Endothelial cell of umbilical vein (primary cell): ENCODE measurements at regions not wholly inside any gene's neighbourhood (a gene's known extent, or its start where the extent isn't known, plus 50 kb on each side); places are given as distances from the start of the nearest gene placed in this dataset.

Experiments
- BruUV-seq: library from RNA; stranded (reverse); fragments of 400-500 nt; replicated peaks from 2 replicates; lab custom pipeline; 2021; lab: Mats Ljungman, UMichigan
- CTCF ChIA-PET: fragments of 300-600, 350-600 bp; sonication (Branson Sonifier 250); formaldehyde crosslinking; loops from one replicate; lab custom pipeline; 2021; ENCODE audit warnings: antibody characterized with exemption, inconsistent platforms; lab: Charles Lee
- POLR2A ChIA-PET: fragments of 300-600, 350-600 bp; sonication (Branson Sonifier 250); formaldehyde crosslinking; loops from one replicate; lab custom pipeline; 2021; ENCODE audit warnings: antibody characterized with exemption, inconsistent platforms; lab: Charles Lee
- DNase-seq: peaks from one replicate; pipeline ENCODE4 v3.0.0-alpha.2; 2011; ENCODE audit warnings: low read depth, low spot score
- FAIRE-seq: peaks from 2 replicates; lab custom pipeline; 2011; peaks lifted over from hg19 to GRCh38; lab: Jason Lieb, UNC
- H2AFZ ChIP-seq: 2 replicates; pipeline ENCODE4 v1.6.0; 2012; ENCODE audit warnings: low read depth, low read length, control low read depth, inconsistent platforms
- H3K27ac ChIP-seq: 2 replicates; pipeline ENCODE4 v1.5.1; 2011; ENCODE audit warnings: low read depth, mild to moderate bottlenecking, control low read depth, low read length, moderate library complexity; ENCODE audit not compliant: insufficient read depth
- H3K27me3 ChIP-seq, 2 experiments: 2 replicates each; pipeline versions ENCODE4 v1.6.0 to v1.6.1; 2011; ENCODE audit warnings: low read length in 2 of 2, mixed read lengths in 1 of 2; ENCODE audit not compliant: control insufficient read depth in 2 of 2, insufficient read depth in 2 of 2
- H3K36me3 ChIP-seq, 2 experiments: 2 replicates in 1 of 2; 3 replicates in 1 of 2; pipeline ENCODE4 v1.5.1; 2011; ENCODE audit warnings: low read length in 2 of 2, mild to moderate bottlenecking in 1 of 2, moderate library complexity in 1 of 2; ENCODE audit not compliant: control insufficient read depth in 2 of 2, insufficient read depth in 2 of 2; ENCODE audit errors: extremely low read depth in 1 of 2
- H3K4me1 ChIP-seq: 3 replicates; pipeline ENCODE4 v1.5.1; 2011; ENCODE audit warnings: mild to moderate bottlenecking, low read length; ENCODE audit not compliant: control insufficient read depth, insufficient read depth; ENCODE audit errors: extremely low read depth
- H3K4me2 ChIP-seq: 2 replicates; pipeline ENCODE4 v1.6.1; 2011; ENCODE audit warnings: low read length, control low read depth, mixed read lengths; ENCODE audit not compliant: insufficient read depth
- H3K4me3 ChIP-seq, 3 experiments: fragments of 200-600 bp in 1 of 3; sonication (generic), shearing (Covaris generic) in 1 of 3; replicated peaks in 1 of 3; 2 replicates each; pipeline ENCODE4 v1.5.1; 2011 to 2016; ENCODE audit warnings: control low read depth in 3 of 3, low read length in 3 of 3, mild to moderate bottlenecking in 2 of 3, inconsistent platforms in 1 of 3, low read depth in 1 of 3, moderate library complexity in 1 of 3; ENCODE audit not compliant: insufficient read depth in 1 of 3
- H3K79me2 ChIP-seq: 2 replicates; pipeline ENCODE4 v1.6.0; 2012; ENCODE audit warnings: low read length, inconsistent platforms; ENCODE audit not compliant: control insufficient read depth, insufficient read depth
- H3K9ac ChIP-seq: replicated peaks from 2 replicates; pipeline ENCODE3; 2011; ENCODE audit warnings: low read length, control low read depth; ENCODE audit not compliant: insufficient read depth; ENCODE audit errors: extremely low read depth
- H3K9me1 ChIP-seq: replicated peaks from 3 replicates; pipeline ENCODE4 v1.6.0; 2011; ENCODE audit warnings: mild to moderate bottlenecking, low read length; ENCODE audit not compliant: control insufficient read depth, insufficient read depth; ENCODE audit errors: extremely low read depth
- H3K9me3 ChIP-seq: replicated peaks from 2 replicates; pipeline ENCODE4 v1.5.1; 2012; ENCODE audit warnings: low read length, inconsistent platforms; ENCODE audit not compliant: control insufficient read depth, insufficient read depth
- H4K20me1 ChIP-seq: replicated peaks from 2 replicates; pipeline ENCODE3; 2011; ENCODE audit warnings: mild to moderate bottlenecking, low read length; ENCODE audit not compliant: control insufficient read depth, insufficient read depth; ENCODE audit errors: extremely low read depth
- CTCF ChIP-seq, 2 donors: IDR thresholded peaks; 1 replicate in 1 of 2; 2 replicates in 1 of 2; pipeline ENCODE4 v1.5.1; 2011; ENCODE audit warnings: low read length in 2 of 2, mild to moderate bottlenecking in 2 of 2, moderate library complexity in 2 of 2, control low read depth in 1 of 2, inconsistent platforms in 1 of 2, low read depth in 1 of 2; ENCODE audit not compliant: insufficient read depth in 1 of 2; ENCODE audit errors: extremely low read depth in 1 of 2
- EZH2 ChIP-seq: IDR thresholded peaks from 2 replicates; pipeline ENCODE4 v1.6.1; 2012; ENCODE audit warnings: borderline replicate concordance, low read depth, mild to moderate bottlenecking, moderate library complexity, low read length, inconsistent platforms; ENCODE audit not compliant: severe bottlenecking
- FOS ChIP-seq: IDR thresholded peaks from 2 replicates; pipeline ENCODE4 v1.6.1; 2011; ENCODE audit warnings: mild to moderate bottlenecking, low read length, moderate library complexity, borderline replicate concordance; ENCODE audit not compliant: insufficient read depth
- GATA2 ChIP-seq: IDR thresholded peaks from 2 replicates; pipeline ENCODE4 v1.7.0; 2011; ENCODE audit warnings: low read depth, mild to moderate bottlenecking, moderate library complexity, mixed read lengths, low read length; ENCODE audit not compliant: insufficient read length, insufficient read depth
- JUN ChIP-seq: IDR thresholded peaks from 2 replicates; pipeline ENCODE4 v1.6.1; 2011; ENCODE audit warnings: borderline replicate concordance, low read depth; ENCODE audit not compliant: insufficient read length, insufficient read depth
- MAX ChIP-seq: IDR thresholded peaks from 2 replicates; pipeline ENCODE4 v1.6.1; 2011; ENCODE audit not compliant: insufficient read depth, insufficient read length
- MYC ChIP-seq: IDR thresholded peaks from one replicate; pipeline ENCODE4 v1.6.1; 2011; ENCODE audit warnings: mild to moderate bottlenecking, low read depth, low read length
- POLR2A ChIP-seq: IDR thresholded peaks from 2 replicates; pipeline ENCODE4 v1.6.1; 2012; ENCODE audit warnings: low read depth, mild to moderate bottlenecking, control low read depth, low read length
- POLR2AphosphoS5 ChIP-seq: IDR thresholded peaks from 2 replicates; pipeline ENCODE4 v1.6.1; 2012; ENCODE audit warnings: low read depth, mild to moderate bottlenecking, control low read depth, low read length, moderate library complexity; ENCODE audit not compliant: insufficient read depth
- dilution Hi-C: fragments of 300-500 bp; cut with MboI; formaldehyde crosslinking; loops from one replicate; pipeline ENCODE4 v1.15.0; 2019; ENCODE audit warnings: low sequenced_read_pairs; ENCODE audit not compliant: extremely low pct_ligation_motif_present
- intact Hi-C: fragments of 100-400 bp; cut with micrococcal nuclease; formaldehyde crosslinking; loops from one replicate; pipeline ENCODE4 v1.10.0; 2022

DNA sequence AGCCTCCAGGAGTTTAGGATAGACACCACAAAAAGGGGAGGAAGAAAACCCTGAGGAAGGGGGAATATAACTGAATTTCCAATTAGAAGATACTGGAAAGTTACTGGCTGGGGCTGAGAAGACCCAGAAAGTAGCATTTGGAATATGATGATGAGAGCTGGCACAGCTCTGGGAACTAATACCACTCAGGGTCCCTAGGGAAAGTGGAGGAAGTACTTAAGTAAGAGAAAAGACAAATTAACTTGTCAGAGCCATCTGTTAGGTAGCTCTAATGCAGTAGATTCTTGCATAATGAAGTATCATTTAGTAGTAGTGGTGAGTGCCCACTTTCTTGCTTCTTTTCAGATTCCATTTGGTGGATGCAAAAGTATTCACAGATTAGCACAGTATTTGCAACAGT, 90.8 kb upstream of the TSPAN5 start:
- Histone ChIP-seq H3K9me3 (no peaks in the 10 kb centered on the region), H4K20me1 (no peaks in the 10 kb centered on the region), H3K9ac (no peak overlapping the region), H3K4me1 (peaks cover 14% of the 10 kb centered on the region), H3K27me3 (no peaks in the 10 kb centered on the region), H3K36me3 (no peaks in the 10 kb centered on the region), H3K79me2 (no peaks in the 10 kb centered on the region), H3K4me2 (no peak overlapping the region), H3K9me1 (no peaks in the 10 kb centered on the region), H3K4me3 (no peak overlapping the region), H2AFZ (no peak overlapping the region), H3K27ac (no peak overlapping the region)
- intact Hi-C loops (no loop called here), dilution Hi-C loops (no loop called here)
- no TSS peak for BruUV-seq
- DNase-seq = no peak
- no peak for FAIRE-seq
- ChIA-PET POLR2A (no interaction called here), CTCF (no interaction called here)
- no peak for TF ChIP-seq MYC

- FAIRE-seq (no peak), DNase-seq (no peak)
- H3K4me2 ChIP-seq = no peak overlapping the region
- ChIA-PET CTCF (interaction anchor here (0.7 kb wide), 1 partner anchor 20 kb away, joined by 3 read pairs; no protein-coding TSS in a partner anchor), POLR2A (interaction anchor here (0.6 kb wide), 1 partner anchor 148 kb away, joined by 6 read pairs; no protein-coding TSS in a partner anchor)
- intact Hi-C loops (no loop called here), dilution Hi-C loops (no loop called here)
- peaks cover 17% of the 10 kb centered on the region for H3K4me1 ChIP-seq
- TF ChIP-seq MAX = no peak
- no peak for TF ChIP-seq POLR2AphosphoS5
- TF ChIP-seq MYC = no peak
- TF ChIP-seq GATA2 = no peak
- TF ChIP-seq POLR2A = no peak
- no peak for TF ChIP-seq EZH2
- TF ChIP-seq FOS = no peak
- no peak for TF ChIP-seq JUN
- TF ChIP-seq CTCF (IDR thresholded peaks at IDR 0.05; ENCODE audit: extremely low read depth in 1 of 2, insufficient read depth in 1 of 2, low read depth in 1 of 2, low read length in 2 of 2) = no peak
- no peak overlapping the region for H3K9ac ChIP-seq
- no peaks in the 10 kb centered on the region for H3K36me3 ChIP-seq
- H3K9me3 ChIP-seq = no peaks in the 10 kb centered on the region
- H3K9me1 ChIP-seq = no peaks in the 10 kb centered on the region
- H3K4me3 ChIP-seq = no peak overlapping the region
- H4K20me1 ChIP-seq = no peaks in the 10 kb centered on the region
- no peaks in the 10 kb centered on the region for H3K27me3 ChIP-seq
- BruUV-seq = no TSS peak
- H3K79me2 ChIP-seq = no peaks in the 10 kb centered on the region
- H2AFZ ChIP-seq = no peak overlapping the region
- H3K27ac ChIP-seq = no peak overlapping the region
These were observed 90.2 kb upstream of the TSPAN5 start for GRCh38 chr4:98748609-98749008.
